HG03060 (cell line): ENCODE measurements at regions not wholly inside any gene's neighbourhood (a gene's known extent, or its start where the extent isn't known, plus 50 kb on each side); places are given as distances from the start of the nearest gene placed in this dataset.
"Not testable (repeated sequence)": the region's sequence is repeated elsewhere in the genome, so short reads cannot be mapped to it uniquely, and the experiment has no call there.

ENCODE experiments used
- ATAC-seq: cut with Tn5 transposase; IDR thresholded peaks from one replicate; pipeline ENCODE4 v1.9.1; 2021; ENCODE audit warnings: low read depth, moderate number of reproducible peaks; ENCODE audit not compliant: unreplicated experiment

DNA sequence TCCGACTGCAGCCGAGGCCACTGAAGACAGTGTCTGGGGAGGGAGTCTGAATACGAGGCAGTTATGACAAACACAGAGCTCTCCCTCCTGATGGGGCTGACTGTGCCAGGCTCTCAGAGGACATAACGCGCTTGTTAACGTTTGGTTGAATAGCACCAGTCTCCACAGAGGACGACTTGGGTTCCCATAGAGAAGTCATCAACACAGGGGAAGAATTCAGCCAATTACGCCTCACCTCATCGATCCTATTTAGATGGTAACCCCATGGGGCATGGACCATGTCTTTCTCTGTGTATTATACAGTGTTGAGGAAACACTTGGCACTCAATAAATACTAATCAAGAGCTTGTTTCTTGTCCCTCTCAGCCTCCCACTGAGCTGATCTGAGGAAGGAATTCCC lies 642.6 kb upstream of the LCORL start:
- ATAC-seq: no peak

DNA sequence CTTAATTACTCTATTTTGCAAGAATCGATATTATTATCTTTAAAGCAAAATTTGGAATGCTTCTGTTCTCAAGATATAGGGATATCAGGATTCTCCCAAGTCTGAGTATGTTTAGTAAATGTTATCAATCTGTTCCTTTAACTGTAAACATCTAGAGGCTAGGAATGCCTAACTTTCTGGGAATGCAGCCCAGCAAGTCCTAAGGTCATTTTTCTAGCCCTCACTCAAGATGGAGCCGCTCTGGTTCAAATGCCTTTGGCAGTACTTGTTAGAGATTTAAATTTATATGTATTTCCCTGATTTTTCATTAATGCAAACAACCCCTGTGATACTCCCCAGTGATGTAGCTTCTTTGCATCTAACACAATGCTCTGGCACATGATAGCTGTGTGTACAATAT lies 623.8 kb upstream of the LCORL start:
- ATAC-seq: no peak

DNA sequence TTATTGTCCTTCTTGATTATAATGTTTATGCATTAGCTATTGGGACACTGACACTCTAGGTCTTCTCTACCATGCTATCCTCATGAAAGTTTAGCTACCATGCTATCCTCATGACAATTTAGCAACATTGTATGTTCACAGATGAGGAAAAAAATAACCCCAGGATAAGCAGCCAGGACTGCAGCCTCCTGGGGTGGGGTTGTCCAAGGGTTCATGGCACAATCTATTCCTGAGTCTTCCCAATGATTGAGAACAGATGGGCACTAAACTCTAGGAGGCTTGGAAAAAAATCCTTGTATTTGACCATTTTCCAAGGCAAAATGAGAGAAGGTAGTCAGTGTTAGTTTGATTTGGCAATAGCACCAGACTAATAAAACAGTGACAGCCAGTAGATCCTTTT lies 619.8 kb upstream of the LCORL start:
- ATAC-seq: no peak

DNA sequence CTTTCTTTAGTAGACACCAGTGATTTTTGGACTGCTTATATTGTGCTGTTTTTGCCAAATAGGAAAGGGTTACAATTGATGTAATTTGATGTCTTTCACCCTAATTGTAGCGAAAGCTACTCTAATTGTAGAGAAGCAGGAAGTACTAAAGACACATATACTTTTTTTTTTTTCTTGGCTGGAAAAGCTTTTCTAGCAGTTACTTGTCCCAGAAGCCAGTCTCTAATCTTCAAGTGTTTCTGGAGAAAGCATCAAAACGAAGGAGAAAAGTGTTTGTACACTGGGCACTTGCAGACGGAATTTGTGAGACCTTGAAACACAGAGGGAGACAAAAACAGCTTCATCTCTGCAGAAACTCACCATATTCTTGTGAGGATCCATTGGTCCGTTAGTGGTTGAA lies 616.5 kb upstream of the LCORL start:
- ATAC-seq: no peak

DNA sequence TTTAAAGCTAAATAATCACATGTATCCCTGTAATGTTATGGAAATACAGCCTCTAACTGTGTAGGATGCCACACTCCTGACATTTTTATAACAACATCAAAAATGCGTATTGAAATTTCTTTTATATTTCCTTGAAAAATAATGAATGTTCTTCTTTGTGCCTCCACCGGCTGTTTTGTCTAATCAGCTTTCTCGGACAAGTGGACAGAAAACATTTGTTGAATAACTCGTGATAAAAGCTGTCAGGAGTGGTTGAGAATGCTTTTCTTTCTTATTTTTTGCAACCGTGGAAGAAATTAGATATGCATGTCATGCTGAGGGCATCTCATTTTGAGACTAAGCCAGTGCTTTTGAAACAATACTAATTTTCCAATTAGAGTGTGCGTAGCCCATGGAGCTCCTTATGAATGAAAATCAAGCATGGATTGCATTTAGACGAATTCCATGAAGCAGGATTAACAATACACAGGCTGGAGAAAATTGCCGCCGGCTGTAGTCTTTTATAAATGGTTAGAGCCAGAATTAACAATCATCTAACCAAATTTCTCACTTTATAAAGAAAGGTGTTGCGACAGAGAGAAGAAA lies 614.5 kb upstream of the LCORL start:
- ATAC-seq: no peak

DNA sequence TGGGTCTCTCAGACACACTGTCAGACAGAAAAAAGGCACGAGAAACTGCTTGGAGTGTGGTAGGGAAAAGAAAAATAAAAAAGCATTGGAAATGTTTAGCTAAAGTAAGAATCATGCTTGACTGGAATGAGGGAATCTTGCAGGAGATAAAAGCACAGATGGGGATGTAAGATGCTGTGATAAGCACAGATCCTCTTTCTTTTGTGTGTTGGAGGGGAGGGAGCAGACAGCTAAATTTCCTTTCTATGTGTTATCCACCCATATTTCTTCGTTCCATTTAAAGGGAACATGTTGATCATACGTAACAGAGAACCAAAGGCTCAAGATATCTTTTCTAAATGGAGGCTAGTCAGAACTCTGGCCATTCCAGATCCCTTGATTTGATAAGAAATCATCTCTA lies 614.0 kb upstream of the LCORL start:
- no peak for ATAC-seq

DNA sequence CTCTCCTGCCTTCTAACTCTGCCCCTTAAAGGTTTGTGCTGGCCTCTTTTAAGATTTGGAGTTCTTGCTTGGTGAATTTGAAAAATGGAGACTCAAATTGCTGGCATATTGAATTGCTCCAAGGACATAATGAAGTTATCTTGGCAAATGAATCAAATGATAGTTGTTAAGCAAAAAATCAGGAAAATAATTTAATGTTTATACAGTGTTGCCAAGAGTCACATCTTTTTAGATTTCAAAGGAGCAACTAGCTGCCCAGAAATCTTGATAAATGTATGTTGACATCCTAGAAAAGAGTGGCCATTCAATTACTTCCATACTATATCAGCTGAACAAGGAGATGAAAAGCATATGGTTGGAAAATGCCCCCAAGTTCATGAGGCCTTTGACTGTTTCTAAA lies 610.0 kb upstream of the LCORL start:
- no peak for ATAC-seq

DNA sequence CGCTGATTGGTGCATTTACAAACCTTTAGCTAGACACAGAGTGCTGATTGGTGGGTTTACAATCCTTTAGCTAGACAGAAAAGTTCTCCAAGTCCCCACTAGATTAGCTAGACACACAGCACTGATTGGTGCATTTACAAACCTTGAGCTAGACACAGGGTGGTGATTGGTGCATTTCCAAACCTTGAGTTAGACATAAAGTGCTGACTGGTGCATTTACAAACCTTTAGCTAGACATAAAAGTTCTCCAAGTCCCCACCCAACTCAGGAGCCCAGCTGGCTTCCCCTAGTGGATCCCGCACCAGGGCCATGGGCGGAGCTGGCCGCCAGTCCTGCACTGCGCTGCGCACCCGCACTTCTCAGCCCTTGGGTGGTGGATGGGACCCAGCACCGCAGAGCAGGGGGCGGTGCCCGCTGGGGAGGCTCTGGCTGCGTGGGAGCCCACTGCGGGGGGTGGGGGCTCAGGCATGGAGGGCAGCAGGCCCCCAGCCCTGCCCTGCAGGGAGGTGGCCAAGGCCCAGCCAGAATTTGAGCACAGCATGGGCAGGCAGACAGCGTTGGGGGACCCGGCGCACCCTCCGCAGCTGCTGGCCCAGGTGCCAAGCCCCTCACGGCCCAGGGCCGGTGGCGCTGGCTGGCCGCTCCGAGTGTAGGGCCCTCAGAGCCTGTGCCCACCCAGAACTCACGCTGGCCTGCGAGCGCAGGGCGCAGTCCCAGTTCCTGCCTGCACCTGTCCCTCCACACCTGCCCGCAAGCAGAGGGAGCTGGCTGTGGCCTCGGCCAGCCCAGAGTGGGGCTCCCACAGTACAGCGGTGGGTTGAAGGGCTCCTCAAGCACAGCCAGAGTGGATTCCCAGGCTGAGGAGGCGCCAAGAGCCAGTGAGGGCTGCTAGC lies 608.9 kb upstream of the LCORL start:
- no peak for ATAC-seq

DNA sequence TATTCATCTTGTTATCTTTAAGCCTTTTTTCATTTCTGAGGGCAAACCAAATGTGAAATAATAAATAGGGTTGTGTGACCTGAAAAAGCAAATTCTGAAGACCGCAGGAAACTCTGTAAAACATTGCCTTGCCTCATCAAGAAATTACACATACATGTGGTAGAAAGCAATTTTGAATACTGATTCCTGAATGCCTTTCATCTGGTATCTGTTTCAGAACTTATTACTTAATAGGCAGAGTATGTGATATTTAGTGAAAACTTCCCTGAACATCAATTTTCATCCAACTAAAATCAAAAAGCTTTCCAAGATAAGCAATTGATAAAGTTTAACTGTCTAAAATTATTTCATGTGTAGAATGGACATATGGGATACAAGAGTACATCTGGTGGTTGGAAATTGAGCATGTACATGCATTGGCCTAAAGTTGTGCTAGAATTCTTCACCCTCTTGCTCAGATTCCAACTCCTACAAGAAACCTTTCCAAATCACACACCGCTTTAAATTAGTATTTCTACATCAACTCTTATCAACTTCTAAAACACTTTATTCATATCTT lies 606.0 kb upstream of the LCORL start:
- ATAC-seq: no peak

DNA sequence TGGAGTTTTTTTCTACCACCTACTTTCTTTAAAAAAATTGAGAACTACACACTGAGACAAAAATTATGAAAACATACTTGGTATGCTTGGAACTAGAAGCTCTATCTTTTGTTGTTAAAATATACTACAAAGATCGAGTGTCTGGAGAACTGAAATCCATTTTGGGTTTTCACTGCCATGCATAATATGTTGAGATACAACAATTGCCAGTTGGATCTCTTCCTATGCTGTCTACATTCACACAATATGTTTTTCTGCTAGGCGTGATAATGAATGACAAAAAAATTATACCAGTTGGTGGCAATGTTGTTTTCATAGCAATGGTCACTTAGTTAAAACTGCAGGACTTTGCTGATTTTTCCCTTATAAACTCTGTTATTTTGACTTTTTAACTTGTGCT lies 605.4 kb upstream of the LCORL start:
- ATAC-seq: no peak

DNA sequence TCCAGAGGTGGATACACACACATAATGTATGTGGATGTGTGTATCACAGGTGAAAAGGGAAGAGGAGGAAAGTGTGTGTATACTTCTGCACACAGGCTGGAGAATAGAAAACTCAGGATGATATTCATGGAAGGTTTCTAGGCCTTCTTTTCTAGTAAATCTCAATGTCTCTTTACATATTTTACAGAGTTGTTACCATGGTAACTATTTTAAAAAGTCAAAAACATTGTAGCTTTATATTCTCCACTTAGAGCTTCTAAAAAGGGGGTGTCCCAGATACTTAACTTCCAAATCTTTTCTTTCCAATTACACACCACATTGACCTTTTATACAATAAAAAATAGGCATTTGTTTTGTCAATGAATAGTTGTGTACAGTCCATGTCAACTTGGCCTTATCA lies 604.8 kb upstream of the LCORL start:
- no peak for ATAC-seq

DNA sequence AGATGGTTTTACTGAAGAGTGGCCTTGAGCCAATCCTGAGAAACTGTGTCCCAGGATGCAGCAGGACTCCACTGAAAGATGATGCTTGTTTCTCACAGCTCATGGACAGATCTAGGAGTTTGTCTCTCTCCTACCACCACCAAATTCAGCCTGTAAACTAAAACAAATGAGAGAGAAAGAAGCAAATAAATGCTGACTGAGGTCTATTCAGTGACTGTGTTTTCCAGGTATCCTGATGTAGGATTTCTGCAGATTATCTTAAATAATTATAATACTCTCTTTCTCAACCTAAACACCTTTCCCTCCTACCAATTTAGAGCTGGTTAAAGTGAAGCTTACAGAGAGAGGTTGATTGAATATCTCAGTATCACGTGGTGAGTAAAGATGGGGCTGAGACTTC lies 599.6 kb upstream of the LCORL start:
- no peak for ATAC-seq

DNA sequence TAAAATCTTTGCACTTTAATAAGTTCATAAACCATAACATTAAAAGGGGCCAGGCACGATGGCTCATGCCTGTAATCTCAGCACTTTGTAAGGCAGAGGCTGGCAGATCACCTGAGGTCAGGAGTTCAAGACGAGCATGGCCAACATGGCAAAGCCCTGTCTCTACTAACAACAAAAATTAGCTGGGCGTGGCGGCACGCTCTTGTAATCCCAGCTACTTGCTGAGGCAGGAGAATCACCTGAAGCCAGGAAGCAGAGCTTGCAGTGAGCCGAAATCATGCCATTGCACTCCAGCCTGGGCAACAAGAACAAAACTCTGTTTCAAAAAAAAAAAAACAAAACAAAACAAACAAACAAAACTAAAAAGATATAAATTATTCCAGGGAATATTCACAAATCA lies 595.2 kb upstream of the LCORL start:
- ATAC-seq: no peak

DNA sequence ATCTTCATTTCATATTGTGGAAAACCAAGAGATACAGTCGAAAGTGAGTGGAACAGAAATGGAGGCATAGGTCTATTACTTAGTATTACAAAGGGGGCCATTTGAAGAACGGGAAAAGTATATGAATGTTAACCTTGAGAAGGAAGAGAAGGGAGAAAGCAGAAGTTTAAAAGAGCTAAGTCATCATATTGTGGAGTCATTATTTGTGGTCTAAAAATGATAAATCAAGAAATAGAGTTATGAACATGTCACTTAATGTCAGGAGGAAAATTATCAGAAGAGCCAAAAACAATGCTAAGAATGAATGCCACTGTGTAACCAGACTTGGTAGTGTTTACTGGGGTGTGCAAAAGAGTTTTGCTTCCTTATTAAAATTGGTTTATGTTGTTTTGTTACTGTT lies 589.5 kb upstream of the LCORL start:
- no peak for ATAC-seq

DNA sequence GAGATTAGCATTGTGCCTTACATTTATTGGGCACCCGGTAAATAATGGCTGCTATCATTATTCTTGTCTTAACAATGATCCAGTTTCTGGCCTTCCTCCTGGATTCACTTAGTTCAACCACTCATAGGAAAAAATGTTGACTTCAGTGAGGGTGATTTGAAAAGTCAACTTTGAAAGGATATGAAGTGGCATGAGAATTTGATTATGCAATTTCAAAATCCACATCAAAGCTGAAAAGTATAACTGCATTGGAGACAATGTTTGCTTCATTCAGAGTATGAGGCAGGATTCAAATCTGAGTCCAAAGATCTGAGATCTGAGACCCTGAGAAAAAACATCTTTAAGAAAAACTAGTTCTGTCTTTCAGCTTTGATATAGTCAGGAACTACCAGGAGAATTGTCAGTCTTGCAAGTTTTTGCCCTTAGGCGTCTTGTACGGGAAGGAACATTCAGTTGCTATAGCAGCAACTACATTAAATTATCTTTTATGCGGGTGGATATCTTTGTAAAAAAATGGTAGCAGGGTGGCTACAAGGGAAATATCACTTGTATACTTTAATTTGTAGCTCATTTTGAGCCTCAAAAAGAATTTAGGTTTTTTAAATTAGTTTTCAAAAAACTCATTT lies 587.5 kb upstream of the LCORL start:
- no peak for ATAC-seq

DNA sequence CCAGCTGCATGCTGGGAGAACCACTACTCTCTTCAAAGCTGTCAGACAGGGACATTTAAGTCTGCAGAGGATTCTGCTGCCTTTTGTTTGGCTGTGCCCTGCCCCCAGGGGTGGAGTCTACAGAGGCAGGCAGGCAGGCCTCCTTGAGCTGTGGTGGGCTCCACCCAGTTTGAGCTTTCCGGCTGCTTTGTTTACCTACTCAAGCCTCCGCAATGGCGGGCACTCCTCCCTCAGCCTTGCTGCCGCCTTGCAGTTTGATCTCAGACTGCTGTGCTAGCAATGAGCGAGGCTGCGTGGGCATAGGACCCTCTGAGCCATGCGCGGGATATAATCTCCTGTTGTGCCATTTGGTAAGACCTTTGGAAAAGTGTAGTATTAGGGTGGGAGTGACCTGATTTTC lies 581.1 kb upstream of the LCORL start:
- ATAC-seq: not testable (repeated sequence)

DNA sequence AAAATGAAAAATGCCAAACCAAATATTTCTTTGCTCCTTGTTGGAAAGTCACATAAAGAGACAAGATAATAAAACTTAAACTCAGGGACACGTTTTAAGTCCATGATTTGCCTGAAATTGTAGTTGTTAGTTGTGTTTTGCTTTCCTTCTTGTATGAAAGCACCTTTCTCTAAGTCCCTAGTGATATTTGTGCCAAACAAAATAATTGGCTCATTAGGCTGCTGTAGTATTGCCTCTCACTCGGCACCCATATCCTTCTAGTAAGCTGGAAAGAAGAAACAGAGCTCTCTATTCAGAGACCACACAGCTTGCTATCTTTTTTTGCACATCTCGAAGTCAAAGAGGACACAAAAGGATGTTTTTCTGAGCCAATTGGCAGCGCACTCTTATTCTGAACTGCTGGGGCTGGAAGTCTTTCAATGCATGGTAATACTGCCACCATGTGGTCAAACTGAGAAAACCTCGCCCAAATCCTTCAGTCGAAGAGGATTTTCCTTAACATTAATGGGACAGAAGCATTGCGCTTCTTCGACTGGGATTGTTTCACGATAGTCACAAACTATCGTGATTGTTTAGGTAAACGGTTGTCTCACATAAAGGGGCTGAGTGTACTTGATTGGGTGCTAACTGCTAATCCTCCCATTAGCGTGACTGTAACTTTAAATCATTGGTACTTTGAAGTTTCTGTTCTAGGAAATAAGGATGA lies 571.9 kb upstream of the LCORL start:
- no peak for ATAC-seq

DNA sequence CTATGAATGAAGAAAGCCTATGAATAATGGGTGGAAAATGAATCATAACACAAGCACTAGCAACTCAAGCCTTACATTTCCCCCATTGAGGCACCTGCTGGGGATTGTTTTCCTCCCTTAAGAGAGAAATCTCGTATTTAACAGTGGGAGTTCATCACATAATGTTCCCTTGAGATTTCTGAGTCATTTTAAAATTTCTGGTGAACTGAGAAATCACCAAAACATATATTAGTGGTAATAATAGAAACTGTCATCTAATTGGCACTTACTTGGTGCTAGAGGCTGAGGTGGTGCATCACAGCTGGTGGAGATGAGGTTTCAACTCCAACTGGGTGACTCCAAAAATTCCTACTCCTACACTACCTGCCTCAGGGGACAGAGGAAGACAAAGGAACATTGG lies 561.3 kb upstream of the LCORL start:
- ATAC-seq: no peak

DNA sequence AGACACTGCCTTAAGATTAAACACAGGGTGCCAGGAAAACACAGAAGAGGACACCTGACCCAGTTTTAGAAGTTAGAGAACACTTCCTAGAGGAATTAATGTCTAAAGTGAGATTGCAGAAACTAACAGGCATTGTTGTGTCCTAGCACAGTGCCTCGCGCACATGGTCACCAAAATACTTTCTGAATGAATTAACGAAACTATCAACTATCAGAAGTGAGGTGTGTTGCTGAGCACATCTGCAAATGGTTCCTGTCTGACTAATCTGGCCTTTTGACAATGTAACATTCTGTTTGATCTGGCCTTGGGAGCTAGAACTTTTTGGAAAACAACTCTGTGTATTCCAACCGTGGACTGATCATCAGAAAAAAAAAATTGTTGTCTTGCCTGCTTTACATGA lies 556.8 kb upstream of the LCORL start:
- no peak for ATAC-seq

DNA sequence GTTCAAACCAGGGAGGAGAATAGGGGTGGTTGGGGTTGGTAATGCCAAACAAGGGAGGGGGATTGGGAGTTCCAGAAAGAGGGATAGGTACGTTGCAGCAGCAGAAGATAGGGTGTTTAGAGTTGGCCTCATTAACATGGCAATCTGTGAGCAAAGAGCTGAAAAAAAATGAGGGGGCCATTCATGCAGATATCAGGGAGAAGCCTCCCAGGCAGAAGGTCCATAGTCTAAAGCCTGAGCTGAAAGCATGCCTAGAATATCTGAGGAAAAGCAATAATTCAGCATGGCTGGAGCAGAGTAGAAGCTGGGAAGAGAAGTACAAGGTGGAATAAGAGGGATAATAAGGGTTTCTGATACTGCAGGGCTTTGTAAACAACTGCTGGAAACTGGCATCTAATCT lies 550.9 kb upstream of the LCORL start:
- ATAC-seq: no peak

DNA sequence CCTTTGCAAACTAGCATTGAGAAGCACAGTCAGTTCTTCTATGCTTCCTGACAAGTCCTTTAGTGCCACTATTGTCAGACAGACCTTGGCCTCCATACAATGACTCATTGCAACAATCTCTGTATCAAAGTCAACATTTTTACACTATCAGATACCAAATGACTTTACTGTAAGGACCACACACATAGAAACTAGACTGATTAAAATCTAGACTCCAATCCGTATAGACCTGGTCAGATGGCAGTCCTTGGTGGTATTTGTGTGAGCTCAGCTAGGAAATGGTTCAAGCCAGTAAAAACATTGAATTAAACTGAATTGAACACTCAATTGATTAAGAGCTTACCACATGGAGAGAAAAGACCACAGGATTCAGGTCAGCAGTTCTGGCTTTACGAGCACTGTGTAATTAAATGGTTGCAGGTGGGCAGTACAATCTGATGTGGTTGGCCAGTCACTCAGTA lies 549.8 kb upstream of the LCORL start:
- ATAC-seq: no peak
